Fibroblast of lung (primary cell): ENCODE measurements at regions not wholly inside any gene's neighbourhood (a gene's known extent, or its start where the extent isn't known, plus 50 kb on each side); places are given as distances from the start of the nearest gene placed in this dataset.
A peak's percentile ranks its signal among the peaks of the same experiment; 100 is the strongest.

Source experiments
- DNase-seq, 2 donors: peaks; one replicate each; pipeline versions ENCODE4 v3.0.0 to v3.0.0-alpha.2; 2010; ENCODE audit warnings: low read depth in 2 of 2
- H2AFZ ChIP-seq: 2 replicates; pipeline ENCODE4 v1.5.1; 2012; ENCODE audit warnings: low read length, control low read depth, inconsistent platforms
- H3K27ac ChIP-seq: 2 replicates; pipeline ENCODE4 v1.5.1; 2011; ENCODE audit warnings: low read length, control low read depth; ENCODE audit not compliant: insufficient read depth
- H3K27me3 ChIP-seq: 2 replicates; pipeline ENCODE4 v1.5.1; 2011; ENCODE audit warnings: mild to moderate bottlenecking, low read length; ENCODE audit not compliant: control insufficient read depth, insufficient read depth
- H3K36me3 ChIP-seq: 2 replicates; pipeline ENCODE4 v1.5.1; 2011; ENCODE audit warnings: low read length; ENCODE audit not compliant: control insufficient read depth, insufficient read depth
- H3K4me1 ChIP-seq: 2 replicates; pipeline ENCODE4 v1.5.1; 2011; ENCODE audit warnings: low read length; ENCODE audit not compliant: control insufficient read depth, insufficient read depth; ENCODE audit errors: extremely low read depth
- H3K4me2 ChIP-seq: 2 replicates; pipeline ENCODE4 v1.5.1; 2011; ENCODE audit warnings: low read length, control low read depth; ENCODE audit not compliant: insufficient read depth; ENCODE audit errors: extremely low read depth
- H3K4me3 ChIP-seq, 4 experiments: fragments of 200-600 bp in 1 of 4; sonication (generic) in 1 of 4; replicated peaks in 1 of 4; 2 replicates each; pipeline ENCODE4 v1.5.1; 2011 to 2016; ENCODE audit warnings: low read length in 4 of 4, low read depth in 3 of 4, mild to moderate bottlenecking in 3 of 4, control low read depth in 2 of 4, inconsistent platforms in 1 of 4, mixed read lengths in 1 of 4; ENCODE audit not compliant: insufficient read depth in 1 of 4; ENCODE audit errors: control extremely low read depth in 1 of 4
- H3K79me2 ChIP-seq: 2 replicates; pipeline ENCODE4 v1.5.1; 2012; ENCODE audit warnings: mild to moderate bottlenecking, low read length, inconsistent platforms; ENCODE audit not compliant: control insufficient read depth, insufficient read depth
- H3K9ac ChIP-seq: 2 replicates; pipeline ENCODE4 v1.5.1; 2011; ENCODE audit warnings: mild to moderate bottlenecking, low read length, control low read depth; ENCODE audit not compliant: insufficient read depth
- H3K9me3 ChIP-seq: 2 replicates; pipeline ENCODE4 v1.5.1; 2012; ENCODE audit warnings: low read depth, low read length; ENCODE audit not compliant: control insufficient read depth, insufficient read depth
- H4K20me1 ChIP-seq: 2 replicates; pipeline ENCODE4 v1.5.1; 2011; ENCODE audit warnings: low read length; ENCODE audit not compliant: control insufficient read depth, insufficient read depth; ENCODE audit errors: extremely low read depth
- CTCF ChIP-seq, 2 donors: IDR thresholded peaks in 1 of 2; conservative IDR thresholded peaks in 1 of 2; 1 replicate in 1 of 2; 2 replicates in 1 of 2; pipeline ENCODE4 v1.5.1; 2011 to 2012; ENCODE audit warnings: low read length in 2 of 2, control low read depth in 1 of 2, inconsistent platforms in 1 of 2, low read depth in 1 of 2, mild to moderate bottlenecking in 1 of 2
- EZH2 ChIP-seq: IDR thresholded peaks from 2 replicates; pipeline ENCODE4 v1.5.1; 2012; ENCODE audit warnings: low read length, control low read depth, mild to moderate bottlenecking; ENCODE audit errors: missing control alignments

GRCh38 chr2:54401554-54401953 is 54.6 kb upstream of the SPTBN1 start:
- Histone ChIP-seq H3K27ac (no peak overlapping the region), H2AFZ (no peak overlapping the region), H3K27me3 (no peaks in the 10 kb centered on the region), H3K9me3 (no peaks in the 10 kb centered on the region), H3K79me2 (no peaks in the 10 kb centered on the region), H3K4me2 (no peak overlapping the region), H3K9ac (no peak overlapping the region), H3K4me3 (no peak overlapping the region), H3K4me1 (peaks cover 14% of the 10 kb centered on the region), H3K36me3 (no peaks in the 10 kb centered on the region), H4K20me1 (no peaks in the 10 kb centered on the region)
- TF ChIP-seq CTCF (conservative IDR thresholded peaks at IDR 0.05 in 1 of 2, IDR thresholded peaks at IDR 0.05 in 1 of 2; ENCODE audit: low read depth in 1 of 2, low read length in 2 of 2) (no peak), EZH2 (no peak)
- peak in 1 of 2 donors; percentile 27 for DNase-seq

- Histone ChIP-seq H2AFZ (no peak overlapping the region), H3K4me2 (no peak overlapping the region)
- DNase-seq = peak; percentile 21 to 95
Measured at GRCh38 chr2:54402350-54402749, 53.8 kb upstream of the SPTBN1 start.

GRCh38 chr2:54403512-54404238 is 52.5 kb upstream of the SPTBN1 start:
- Histone ChIP-seq H3K4me3 (no peak overlapping the region), H2AFZ (peak overlapping the region; percentile 63)
- TF ChIP-seq CTCF (conservative IDR thresholded peaks at IDR 0.05 in 1 of 2, IDR thresholded peaks at IDR 0.05 in 1 of 2; ENCODE audit: low read depth in 1 of 2, low read length in 2 of 2) (no peak), EZH2 (no peak)

More at GRCh38 chr2:54402350-54402749, 53.8 kb upstream of the SPTBN1 start:
- Histone ChIP-seq H3K27me3 (no peaks in the 10 kb centered on the region), H3K9ac (no peak overlapping the region), H3K79me2 (no peaks in the 10 kb centered on the region), H3K9me3 (no peaks in the 10 kb centered on the region), H3K4me3 (no peak overlapping the region), H3K27ac (peak overlapping the region; percentile 36), H3K4me1 (peaks cover 14% of the 10 kb centered on the region), H4K20me1 (no peaks in the 10 kb centered on the region), H3K36me3 (no peaks in the 10 kb centered on the region)
- TF ChIP-seq CTCF (conservative IDR thresholded peaks at IDR 0.05 in 1 of 2, IDR thresholded peaks at IDR 0.05 in 1 of 2; ENCODE audit: low read depth in 1 of 2, low read length in 2 of 2) = no peak
- no peak for TF ChIP-seq EZH2

More at GRCh38 chr2:54403512-54404238, 52.5 kb upstream of the SPTBN1 start:
- no peak overlapping the region for H3K9ac ChIP-seq
- no peaks in the 10 kb centered on the region for H3K79me2 ChIP-seq
- H4K20me1 ChIP-seq = no peaks in the 10 kb centered on the region
- no peak overlapping the region for H3K4me2 ChIP-seq
- no peaks in the 10 kb centered on the region for H3K36me3 ChIP-seq
- no peaks in the 10 kb centered on the region for H3K9me3 ChIP-seq
- H3K27me3 ChIP-seq = no peaks in the 10 kb centered on the region
- H3K27ac ChIP-seq = no peak overlapping the region
- H3K4me1 ChIP-seq = peaks cover 14% of the 10 kb centered on the region
- DNase-seq = no peak
